Stomach (tissue), 8 donors: ENCODE measurements at regions not wholly inside any gene's neighbourhood (a gene's known extent, or its start where the extent isn't known, plus 50 kb on each side); places are given as distances from the start of the nearest gene placed in this dataset.
A peak's percentile ranks its signal among the peaks of the same experiment; 100 is the strongest.

Experiments used
- DNase-seq, 2 donors: peaks; one replicate each; pipeline versions ENCODE4 v3.0.0 to v3.0.0-alpha.2; 2013 to 2019
- H3K27ac ChIP-seq, 5 donors: fragments of 200-600 bp in 4 of 5; sonication (generic) in 4 of 5; one replicate each; pipeline ENCODE4 v1.5.1; 2013 to 2019; ENCODE audit warnings: mild to moderate bottlenecking in 1 of 5, moderate library complexity in 1 of 5
- H3K27me3 ChIP-seq, 3 donors: fragments of 200-600 bp; sonication (generic); one replicate each; pipeline ENCODE4 v1.5.1; 2017 to 2019; ENCODE audit warnings: mixed run types in 1 of 3
- H3K36me3 ChIP-seq, 4 donors: fragments of 200-600 bp; sonication (generic); 1 replicate in 3 of 4; 2 replicates in 1 of 4; pipeline ENCODE4 v1.5.1; 2016 to 2019
- H3K4me1 ChIP-seq, 4 donors: fragments of 200-600 bp; sonication (generic); one replicate each; pipeline ENCODE4 v1.5.1; 2016 to 2019
- H3K4me3 ChIP-seq, 4 donors: fragments of 200-600 bp; sonication (generic) in 3 of 4; one replicate each; pipeline ENCODE4 v1.5.1; 2016 to 2019; ENCODE audit warnings: mild to moderate bottlenecking in 1 of 4
- H3K9me3 ChIP-seq, 4 donors: fragments of 200-600 bp; sonication (generic); one replicate each; pipeline ENCODE4 v1.5.1; 2016 to 2019
- EP300 ChIP-seq: sonication (generic); formaldehyde crosslinking; IDR thresholded peaks from one replicate; pipeline ENCODE4 v1.6.1; 2017; ENCODE audit warnings: antibody characterized with exemption
- POLR2A ChIP-seq, 4 donors: fragments of 450-650 bp; IDR thresholded peaks; one replicate each; pipeline ENCODE4 v1.6.1; 2016; ENCODE audit warnings: antibody characterized with exemption in 4 of 4, control low read depth in 2 of 4, mild to moderate bottlenecking in 1 of 4, moderate library complexity in 1 of 4
- POLR2AphosphoS5 ChIP-seq, 3 donors: sonication (generic); formaldehyde crosslinking; IDR thresholded peaks; one replicate each; pipeline ENCODE4 v1.6.1; 2016; ENCODE audit warnings: antibody characterized with exemption in 3 of 3
- WGBS, 5 donors: extraction: QIAGEN DNeasy Blood & Tissue Kit in 3 of 5; methylation state at CpG; one replicate each; pipeline versions ENCODE4 v1.1.5 to v1.1.7; 2013 to 2018; 5-methylcytosine and 5-hydroxymethylcytosine counted together
- intact Hi-C: fragments of 100-400 bp; cut with DNase I; formaldehyde crosslinking; loops from one replicate; pipeline ENCODE4 v1.15.1; 2023; ENCODE audit warnings: low total_unique reads
- TF ChIP-seq, protein P1 (sequence below), 7 experiments: fragments of 450-650 bp in 4 of 7; fragments of 200-600 bp in 3 of 7; sonication (generic) in 3 of 7; IDR thresholded peaks; one replicate each; pipeline ENCODE4 v1.5.1; 2016 to 2019; ENCODE audit warnings: antibody characterized with exemption in 7 of 7, control low read depth in 2 of 7, mild to moderate bottlenecking in 1 of 7
- donor health status: healthy with polysubstance abuse.
- donor health status: Bipolar disorder and iron deficiency.
- donor health status: healthy.

GRCh38 chrX:40167850-40168479 lies 70.2 kb upstream of the BCOR start:
- peak in 1 of 2 donors; percentile 82 for DNase-seq
- peak overlapping the region; percentile 35 to 39 (median 37) for H3K4me3 ChIP-seq
- H3K27me3 ChIP-seq: peaks cover 0 to 50% (median 21%) of the 10 kb centered on the region in 3 donors
- no peaks in the 10 kb centered on the region for H3K9me3 ChIP-seq
- TF ChIP-seq POLR2AphosphoS5 (IDR thresholded peaks at IDR 0.05): peak in 1 of 3 donors; percentile 62
- no peak for TF ChIP-seq EP300
- H3K4me1 ChIP-seq: peaks cover 2 to 62% (median 42%) of the 10 kb centered on the region in 4 donors
- H3K27ac ChIP-seq: peak overlapping the region in 3 of 5 donors; percentile 43 to 99 (median 96)
- H3K36me3 ChIP-seq: no peaks in the 10 kb centered on the region
- intact Hi-C loops: no loop called here
- 8 to 32% (median 13%) methylated on average over 27 to 46 of the region's 46 CpGs for WGBS, 5 donors

DNA sequence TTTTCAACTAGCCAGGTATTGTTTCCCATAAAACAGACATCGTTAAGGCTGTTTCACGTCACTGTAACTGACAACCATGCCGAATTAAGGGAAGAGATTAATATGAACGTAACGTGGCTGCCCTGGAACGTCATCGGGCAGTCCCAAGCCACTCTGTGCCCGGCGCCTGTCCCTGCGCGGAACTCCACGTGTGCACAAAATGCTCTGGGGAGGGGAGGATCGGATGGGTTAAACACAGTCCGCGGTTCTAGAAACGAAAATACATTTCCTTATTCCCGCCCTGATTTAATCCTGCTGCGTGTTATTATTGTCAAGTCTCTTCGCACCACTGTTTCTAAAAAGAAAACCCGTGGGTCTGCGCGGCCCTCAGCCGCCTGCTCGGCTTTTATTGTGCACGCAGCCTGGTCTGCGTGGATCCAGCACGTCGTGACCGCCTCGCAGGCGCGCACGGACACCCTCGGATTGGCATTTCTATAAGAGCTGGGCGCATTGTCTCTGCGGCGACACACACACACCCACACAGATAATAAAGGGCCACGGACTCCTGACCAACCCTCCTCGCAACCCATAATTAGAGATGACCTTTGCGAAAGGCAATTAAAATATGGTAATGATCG lies 69.6 kb upstream of the BCOR start:
- Histone ChIP-seq H3K4me3 (peak overlapping the region; percentile 35 to 39 (median 37)), H3K27me3 (peaks cover 0 to 44% (median 16%) of the 10 kb centered on the region in 3 donors), H3K36me3 (no peaks in the 10 kb centered on the region), H3K4me1 (peaks cover 0 to 56% (median 37%) of the 10 kb centered on the region in 4 donors), H3K9me3 (no peaks in the 10 kb centered on the region), H3K27ac (peak overlapping the region in 1 of 5 donors; percentile 96)
- intact Hi-C loops: no loop called here
- WGBS, 5 donors: 10 to 47% (median 25%) methylated on average over 39 to 41 of the region's 41 CpGs
- peak in 1 of 2 donors; percentile 32 for DNase-seq
- TF ChIP-seq, protein P1, sequence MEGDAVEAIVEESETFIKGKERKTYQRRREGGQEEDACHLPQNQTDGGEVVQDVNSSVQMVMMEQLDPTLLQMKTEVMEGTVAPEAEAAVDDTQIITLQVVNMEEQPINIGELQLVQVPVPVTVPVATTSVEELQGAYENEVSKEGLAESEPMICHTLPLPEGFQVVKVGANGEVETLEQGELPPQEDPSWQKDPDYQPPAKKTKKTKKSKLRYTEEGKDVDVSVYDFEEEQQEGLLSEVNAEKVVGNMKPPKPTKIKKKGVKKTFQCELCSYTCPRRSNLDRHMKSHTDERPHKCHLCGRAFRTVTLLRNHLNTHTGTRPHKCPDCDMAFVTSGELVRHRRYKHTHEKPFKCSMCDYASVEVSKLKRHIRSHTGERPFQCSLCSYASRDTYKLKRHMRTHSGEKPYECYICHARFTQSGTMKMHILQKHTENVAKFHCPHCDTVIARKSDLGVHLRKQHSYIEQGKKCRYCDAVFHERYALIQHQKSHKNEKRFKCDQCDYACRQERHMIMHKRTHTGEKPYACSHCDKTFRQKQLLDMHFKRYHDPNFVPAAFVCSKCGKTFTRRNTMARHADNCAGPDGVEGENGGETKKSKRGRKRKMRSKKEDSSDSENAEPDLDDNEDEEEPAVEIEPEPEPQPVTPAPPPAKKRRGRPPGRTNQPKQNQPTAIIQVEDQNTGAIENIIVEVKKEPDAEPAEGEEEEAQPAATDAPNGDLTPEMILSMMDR (IDR thresholded peaks at IDR 0.05): no peak
- TF ChIP-seq POLR2AphosphoS5 (IDR thresholded peaks at IDR 0.05) (no peak), EP300 (no peak), POLR2A (IDR thresholded peaks at IDR 0.05) (no peak)

DNA sequence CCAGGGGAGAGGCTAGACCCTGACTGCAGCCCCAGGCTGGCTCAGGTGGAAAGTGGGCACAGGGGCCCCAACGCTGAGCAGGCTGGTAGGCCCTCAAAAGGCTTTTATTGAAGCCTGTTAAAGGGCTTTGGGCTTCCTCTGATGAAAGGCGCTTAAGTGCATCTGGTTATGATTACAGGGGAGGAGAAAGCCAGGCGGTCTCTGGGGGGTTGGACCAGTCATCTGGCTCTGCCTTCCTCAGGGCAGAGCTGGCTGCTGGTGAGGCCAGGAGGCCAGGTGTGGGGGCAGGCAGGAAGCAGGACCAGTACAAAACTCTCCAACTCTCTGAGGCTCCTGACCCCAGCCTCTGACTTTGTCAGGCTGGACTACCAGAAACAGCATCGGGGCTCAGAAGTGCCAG lies 68.8 kb upstream of the BCOR start:
- intact Hi-C loops: no loop called here
- no peaks in the 10 kb centered on the region for H3K36me3 ChIP-seq
- peak in 1 of 2 donors; percentile 50 for DNase-seq
- H3K4me1 ChIP-seq: peaks cover 0 to 48% (median 34%) of the 10 kb centered on the region in 4 donors
- peaks cover 0 to 36% (median 11%) of the 10 kb centered on the region in 3 donors for H3K27me3 ChIP-seq
- TF ChIP-seq POLR2AphosphoS5 (IDR thresholded peaks at IDR 0.05): no peak
- no peak for TF ChIP-seq POLR2A (IDR thresholded peaks at IDR 0.05)
- TF ChIP-seq, protein P1 (IDR thresholded peaks at IDR 0.05): no peak
- no peak for TF ChIP-seq EP300
- H3K4me3 ChIP-seq: no peak overlapping the region
- no peaks in the 10 kb centered on the region for H3K9me3 ChIP-seq
- 17 to 49% (median 29%) methylated on average over 2 to 4 of the region's 4 CpGs for WGBS, 5 donors
- H3K27ac ChIP-seq: peak overlapping the region in 2 of 5 donors; percentile 4 to 96

DNA sequence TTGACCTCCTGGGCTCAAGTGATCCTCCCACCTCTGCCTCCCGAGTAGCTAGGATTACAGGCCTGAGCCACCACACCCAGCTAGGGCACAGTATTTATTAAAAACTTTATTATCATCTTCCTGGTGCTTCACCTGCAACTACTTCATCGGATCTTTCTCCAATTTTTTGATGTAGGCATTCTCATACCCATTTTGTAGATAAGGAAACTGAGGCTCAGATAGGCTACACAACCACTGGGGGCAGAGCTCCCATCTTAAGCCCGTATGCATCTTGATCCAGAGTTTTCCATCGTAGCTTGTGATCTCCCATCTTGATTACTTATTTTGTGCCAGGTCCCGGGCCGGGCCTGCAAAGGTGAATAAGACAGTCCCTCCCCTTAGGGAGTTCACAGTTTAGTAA lies 68.1 kb upstream of the BCOR start:
- Histone ChIP-seq H3K36me3 (no peaks in the 10 kb centered on the region), H3K27ac (no peak overlapping the region), H3K9me3 (no peaks in the 10 kb centered on the region), H3K4me3 (no peak overlapping the region), H3K27me3 (peaks cover 0 to 31% (median 11%) of the 10 kb centered on the region in 3 donors), H3K4me1 (peaks cover 0 to 41% (median 28%) of the 10 kb centered on the region in 4 donors)
- DNase-seq: no peak
- TF ChIP-seq EP300 (no peak), POLR2AphosphoS5 (IDR thresholded peaks at IDR 0.05) (no peak), POLR2A (IDR thresholded peaks at IDR 0.05) (no peak)
- TF ChIP-seq, protein P1 (IDR thresholded peaks at IDR 0.05): no peak
- WGBS, 5 donors: 69 to 93% (median 78%) methylated on average over 6 of the region's 6 CpGs
- intact Hi-C loops: no loop called here
